Pancreas (tissue), 10 donors: ENCODE measurements at regions not wholly inside any gene's neighbourhood (a gene's known extent, or its start where the extent isn't known, plus 50 kb on each side); places are given as distances from the start of the nearest gene placed in this dataset.

Experiments used
- ATAC-seq, 4 donors: fragments of 200-7000 bp; cut with Tn5 transposase; one replicate each; pipeline versions ENCODE4 v1.8.0 to v1.9.1; 2020; ENCODE audit warnings: mild to moderate bottlenecking in 4 of 4, moderate library complexity in 4 of 4
- DNase-seq, 6 donors: peaks; one replicate each; pipeline ENCODE4 v3.0.0-alpha.2; 2020
- FAIRE-seq: peaks from 2 replicates; lab custom pipeline; 2012; peaks lifted over from hg19 to GRCh38; lab: Jason Lieb, UNC
- H3K27ac ChIP-seq, 4 donors: fragments of 200-600 bp; sonication (generic); 1 replicate in 3 of 4; 2 replicates in 1 of 4; pipeline versions ENCODE4 v1.5.0 to v1.8.0; 2020
- H3K27me3 ChIP-seq, 4 donors: fragments of 200-600 bp; one replicate each; pipeline ENCODE4 v1.8.0; 2021
- H3K36me3 ChIP-seq, 3 donors: fragments of 200-600 bp; sonication (generic) in 1 of 3; one replicate each; pipeline versions ENCODE4 v1.5.0 to v1.8.0; 2020 to 2021
- H3K4me1 ChIP-seq, 3 donors: fragments of 200-600 bp; one replicate each; pipeline ENCODE4 v1.8.0; 2021
- H3K4me3 ChIP-seq, 4 donors: fragments of 200-600 bp; sonication (generic) in 2 of 4; one replicate each; pipeline versions ENCODE4 v1.5.0 to v1.8.0; 2020 to 2021
- H3K9me3 ChIP-seq, 4 donors: fragments of 200-600 bp; one replicate each; pipeline ENCODE4 v1.8.0; 2021
- CTCF ChIP-seq, 4 donors: fragments of 200-600 bp; sonication (generic) in 3 of 4; IDR thresholded peaks; one replicate each; pipeline versions ENCODE4 v1.5.0 to v1.8.0; 2021; ENCODE audit warnings: antibody characterized with exemption in 4 of 4
- WGBS, 2 donors: extraction: QIAGEN DNeasy Blood & Tissue Kit; methylation state at CpG; one replicate each; pipeline ENCODE4 v1.1.7; 2013; 5-methylcytosine and 5-hydroxymethylcytosine counted together
- intact Hi-C, 3 donors: fragments of 100-400 bp; cut with DNase I; formaldehyde crosslinking; loops; one replicate each; pipeline versions ENCODE4 v1.11.1 to v1.14.2; 2022
- donor health status: healthy with polysubstance abuse.
- donor health status: DM: no; HTN: no; CAD: no; lungs with moderate emphysema.
- donor health status: DM: no; HTN: no; CAD: no.
- donor health status: control.
- donor health status: control.
- donor health status: Bipolar disorder and iron deficiency.
- donor health status: DM: yes; HTN: yes; CAD: no.
- donor health status: DM: no; HTN: no; CAD: no.
- donor health status: DM: no; HTN: no; CAD: no.
- donor health status: DM: yes; HTN: yes; CAD: no.

GRCh38 chr10:3423384-3423783 lies 250.8 kb upstream of the PITRM1 start:
- H3K27me3 ChIP-seq, result no peaks in the 10 kb centered on the region
- H3K9me3 ChIP-seq, result no peaks in the 10 kb centered on the region
- no peak overlapping the region for H3K4me3 ChIP-seq
- no peak for ATAC-seq
- no peak for DNase-seq
- 75 to 85% methylated on average over 14 of the region's 14 CpGs for WGBS, 2 donors
- intact Hi-C loops, result no loop called here
- H3K27ac ChIP-seq, result no peak overlapping the region
- TF ChIP-seq CTCF (IDR thresholded peaks at IDR 0.05), result no peak
- H3K36me3 ChIP-seq, result no peaks in the 10 kb centered on the region
- FAIRE-seq, result no peak
- no peaks in the 10 kb centered on the region for H3K4me1 ChIP-seq

- DNase-seq (no peak), FAIRE-seq (no peak), ATAC-seq (no peak)
- intact Hi-C loops, result no loop called here
- H3K4me1 ChIP-seq, result no peaks in the 10 kb centered on the region
- WGBS, 2 donors, result 72 to 77% methylated on average over 8 of the region's 8 CpGs
- H3K9me3 ChIP-seq, result no peaks in the 10 kb centered on the region
- no peaks in the 10 kb centered on the region for H3K36me3 ChIP-seq
- no peak overlapping the region for H3K4me3 ChIP-seq
- H3K27ac ChIP-seq, result no peak overlapping the region
- no peak for TF ChIP-seq CTCF (IDR thresholded peaks at IDR 0.05)
- H3K27me3 ChIP-seq, result no peaks in the 10 kb centered on the region
Measured at GRCh38 chr10:3422282-3422681, 249.7 kb upstream of the PITRM1 start.

- Histone ChIP-seq H3K36me3 (no peaks in the 10 kb centered on the region), H3K4me1 (no peaks in the 10 kb centered on the region), H3K4me3 (no peak overlapping the region), H3K27me3 (no peaks in the 10 kb centered on the region), H3K9me3 (no peaks in the 10 kb centered on the region), H3K27ac (no peak overlapping the region)
- DNase-seq (no peak), FAIRE-seq (no peak), ATAC-seq (no peak)
- intact Hi-C loops, result no loop called here
- WGBS, 2 donors, result 59 to 69% methylated on average over 16 of the region's 16 CpGs
- TF ChIP-seq CTCF (IDR thresholded peaks at IDR 0.05), result no peak
Measured at GRCh38 chr10:3421537-3422257, 249.1 kb upstream of the PITRM1 start.

GRCh38 chr10:3420527-3421469 lies 248.2 kb upstream of the PITRM1 start:
- no peak overlapping the region for H3K4me3 ChIP-seq
- FAIRE-seq (no peak), DNase-seq (no peak), ATAC-seq (no peak)
- 69 to 81% methylated on average over 18 of the region's 18 CpGs for WGBS, 2 donors
- no peak for TF ChIP-seq CTCF (IDR thresholded peaks at IDR 0.05)
- H3K9me3 ChIP-seq, result no peaks in the 10 kb centered on the region
- H3K4me1 ChIP-seq, result no peaks in the 10 kb centered on the region
- no peaks in the 10 kb centered on the region for H3K27me3 ChIP-seq
- H3K27ac ChIP-seq, result no peak overlapping the region
- H3K36me3 ChIP-seq, result no peaks in the 10 kb centered on the region
- intact Hi-C loops, result no loop called here
